Motor neuron (in vitro differentiated cells): ENCODE measurements at regions not wholly inside any gene's neighbourhood (a gene's known extent, or its start where the extent isn't known, plus 50 kb on each side); places are given as distances from the start of the nearest gene placed in this dataset.

ENCODE experiments used
- ATAC-seq, 8 experiments: fragments of 200-7000 bp; cut with Tn5 transposase; replicated peaks in 6 of 8; 2 replicates each; pipeline ENCODE4 v1.8.0; 2021; ENCODE audit warnings: mild to moderate bottlenecking in 8 of 8, moderate library complexity in 8 of 8
- H3K27ac ChIP-seq, 2 donors: fragments of 250-450 bp; sonication (Bioruptor Pico); 2 replicates each; pipeline ENCODE4 v1.9.0; 2021; ENCODE audit warnings: antibody characterized with exemption in 2 of 2, mild to moderate bottlenecking in 2 of 2, moderate library complexity in 1 of 2
- H3K4me1 ChIP-seq, 2 donors: fragments of 250-450 bp; sonication (Bioruptor Pico); replicated peaks in 1 of 2; 2 replicates each; pipeline ENCODE4 v1.6.1; 2021; ENCODE audit warnings: antibody characterized with exemption in 2 of 2, mild to moderate bottlenecking in 2 of 2, moderate library complexity in 1 of 2
- H3K4me3 ChIP-seq, 5 donors: fragments of 250-450 bp; sonication (Bioruptor Pico); 2 replicates each; pipeline ENCODE4 v1.9.0; 2021; ENCODE audit warnings: antibody characterized with exemption in 5 of 5, mild to moderate bottlenecking in 5 of 5, moderate library complexity in 4 of 5
- WGBS, 10 experiments: fragments of 450-650 bp; shearing (Covaris generic); methylation state at CpG; one replicate each; pipeline ENCODE4 v1.0.0; 2022; 5-methylcytosine and 5-hydroxymethylcytosine counted together
- in situ Hi-C, 9 experiments: fragments of 400-800 bp; cut with MboI; loops; one replicate each; pipeline ENCODE4 v1.15.0; 2021; ENCODE audit warnings: low sequenced_read_pairs in 9 of 9, low pct_unique_long_range_greater_than_20kb in 2 of 9; ENCODE audit not compliant: unreplicated experiment in 9 of 9

DNA sequence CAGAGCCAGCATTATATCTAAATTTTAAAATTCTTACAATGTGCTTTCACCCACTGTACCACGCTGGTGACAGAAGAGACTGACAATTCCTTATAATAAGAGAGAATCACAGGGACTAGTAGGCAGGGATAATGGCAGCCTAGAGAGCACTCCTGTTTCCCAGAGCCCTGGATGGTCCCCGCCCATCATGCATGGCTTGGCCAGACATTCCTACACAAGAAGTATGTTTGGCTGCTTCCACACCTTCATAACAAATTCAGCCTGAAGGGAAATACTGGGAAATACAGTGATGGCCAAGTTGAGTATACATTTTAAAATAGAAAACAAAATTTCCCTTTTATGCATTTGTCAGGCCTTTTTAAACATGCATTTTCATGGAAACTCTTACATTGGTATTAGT is 193.5 kb upstream of the ELL2 start:
- Histone ChIP-seq H3K4me1 (no peaks in the 10 kb centered on the region), H3K4me3 (no peak overlapping the region), H3K27ac (no peak overlapping the region)
- 57 to 100% (median 92%) methylated on average over 1 to 2 of the region's 2 CpGs; no CpG with 5 or more reads in 2 of the 10 experiments for WGBS, 10 experiments
- in situ Hi-C loops: loop anchor here in 1 of 9 experiments (25.0 kb wide), 1 partner anchor 93 kb away; no protein-coding TSS in a partner anchor
- ATAC-seq: peak in 3 of 8 experiments; percentile 30 to 84 (median 55)

DNA sequence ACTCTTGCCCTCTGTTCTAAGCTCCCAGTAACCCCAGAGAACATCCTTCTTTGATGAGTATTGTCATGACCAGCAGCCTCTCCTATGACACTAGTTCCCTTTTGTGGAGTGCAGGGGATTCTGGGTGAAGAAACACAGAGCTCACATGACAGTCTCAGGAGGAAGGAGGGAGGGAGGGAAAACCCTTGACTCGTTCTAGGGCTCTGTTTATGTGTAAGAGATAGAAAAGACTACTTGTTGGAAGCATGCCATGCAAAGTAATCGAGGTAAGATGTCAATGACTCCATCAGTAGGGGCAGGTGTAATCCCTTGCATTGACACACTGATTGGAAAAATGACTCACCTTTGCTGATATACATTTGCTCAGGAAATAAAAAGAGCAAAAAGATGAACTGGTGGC is 190.2 kb upstream of the ELL2 start:
- no peaks in the 10 kb centered on the region for H3K4me1 ChIP-seq
- in situ Hi-C loops: loop anchor here in 1 of 9 experiments (25.0 kb wide), 1 partner anchor 90 kb away; no protein-coding TSS in a partner anchor
- no peak overlapping the region for H3K4me3 ChIP-seq
- no peak overlapping the region for H3K27ac ChIP-seq
- 0 to 80% (median 57%) methylated on average over 1 to 2 of the region's 2 CpGs; no CpG with 5 or more reads in 3 of the 10 experiments for WGBS, 10 experiments
- ATAC-seq: peak in 1 of 8 experiments; percentile 25

DNA sequence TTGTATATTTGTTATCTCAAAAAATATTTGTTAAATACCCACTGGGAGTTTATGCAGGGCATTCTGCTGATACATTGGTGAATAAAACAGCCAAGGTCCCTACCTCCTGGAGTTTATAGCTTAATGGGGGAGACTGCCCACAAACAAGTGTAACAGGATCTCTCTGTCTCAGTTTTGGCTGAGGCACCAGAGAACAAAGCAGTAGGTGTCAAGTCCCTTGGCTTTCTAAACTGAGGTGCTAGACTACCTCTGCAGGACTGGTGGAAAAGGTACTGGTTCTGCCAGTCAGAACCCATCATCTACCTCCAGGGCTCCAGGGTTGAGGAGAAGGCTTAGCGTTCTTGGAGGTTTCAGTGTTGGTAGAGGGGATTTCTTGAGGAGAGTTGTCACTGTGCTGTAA is 188.4 kb upstream of the ELL2 start:
- no peak overlapping the region for H3K4me3 ChIP-seq
- 88 to 100% (median 100%) methylated on average over 1 of the region's 1 CpG; no CpG with 5 or more reads in 7 of the 10 experiments for WGBS, 10 experiments
- H3K27ac ChIP-seq: no peak overlapping the region
- H3K4me1 ChIP-seq: no peaks in the 10 kb centered on the region
- ATAC-seq: no peak
- in situ Hi-C loops: loop anchor here in 1 of 9 experiments (25.0 kb wide), 1 partner anchor 88 kb away; no protein-coding TSS in a partner anchor

DNA sequence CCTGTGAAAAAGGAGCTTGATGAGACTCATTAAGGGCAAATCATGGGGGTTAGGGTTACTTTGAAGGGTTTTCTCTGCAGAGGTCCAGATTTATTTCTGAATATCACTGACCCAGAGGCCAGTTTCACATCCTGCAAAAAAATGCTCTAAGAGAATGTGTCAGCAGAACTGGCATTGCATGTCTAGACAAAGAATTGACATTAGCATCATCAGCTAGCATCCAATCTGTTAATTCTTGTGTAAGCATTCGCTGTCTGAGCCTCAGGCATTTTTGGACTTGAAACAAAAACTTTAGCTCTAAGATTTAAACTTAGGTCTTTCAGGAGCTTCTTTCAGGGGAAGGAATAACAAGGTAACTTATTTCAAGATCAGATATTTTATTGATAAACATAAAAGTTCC is 187.9 kb upstream of the ELL2 start:
- Histone ChIP-seq H3K4me3 (no peak overlapping the region), H3K4me1 (no peaks in the 10 kb centered on the region), H3K27ac (no peak overlapping the region)
- in situ Hi-C loops: no loop called here
- 0 to 90% (median 77%) methylated on average over 1 of the region's 1 CpG; no CpG with 5 or more reads in 4 of the 10 experiments for WGBS, 10 experiments
- peak in 3 of 8 experiments; percentile 43 to 71 (median 70) for ATAC-seq

DNA sequence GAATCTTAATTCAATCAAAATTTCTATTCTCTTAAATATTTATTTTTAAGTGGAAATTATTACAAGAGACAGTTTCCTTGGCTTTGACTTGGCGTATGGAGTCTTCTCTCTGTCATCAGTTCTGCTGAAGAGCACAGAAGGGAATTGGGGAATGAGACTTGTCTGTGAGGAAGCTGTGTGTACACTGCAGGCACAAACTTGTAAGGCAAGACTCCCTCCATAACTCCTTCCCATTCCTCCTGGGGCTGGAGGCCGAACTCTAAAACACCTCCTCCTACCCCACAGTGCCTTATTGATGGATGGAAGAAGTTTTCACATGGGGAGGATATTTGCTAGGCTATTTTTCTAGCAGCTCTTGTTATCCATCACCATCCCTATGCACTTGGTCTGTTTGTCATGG is 187.4 kb upstream of the ELL2 start:
- ATAC-seq: no peak
- no peaks in the 10 kb centered on the region for H3K4me1 ChIP-seq
- in situ Hi-C loops: no loop called here
- no peak overlapping the region for H3K4me3 ChIP-seq
- H3K27ac ChIP-seq: no peak overlapping the region
- 100% methylated on average over 1 to 2 of the region's 2 CpGs; no CpG with 5 or more reads in 4 of the 10 experiments for WGBS, 10 experiments

DNA sequence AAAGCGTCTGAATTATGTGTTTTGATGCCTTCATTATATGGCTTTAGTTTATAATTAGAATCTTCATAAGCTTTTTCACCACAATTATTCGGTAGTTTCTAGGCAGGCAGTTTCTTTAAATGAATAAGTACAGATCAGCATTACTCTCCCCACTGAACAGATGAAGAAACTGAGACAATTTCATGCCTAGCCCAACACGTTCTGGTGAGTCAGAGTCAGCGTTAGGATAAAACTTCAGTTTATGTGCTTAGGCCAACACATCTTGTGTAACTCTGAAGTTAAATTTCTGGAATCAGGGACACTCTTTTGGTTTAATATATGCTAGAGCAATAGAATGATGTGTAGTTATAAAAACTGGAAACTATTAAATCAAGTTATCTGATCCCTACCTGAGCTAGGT is 186.7 kb upstream of the ELL2 start:
- Histone ChIP-seq H3K4me3 (no peak overlapping the region), H3K27ac (no peak overlapping the region), H3K4me1 (no peaks in the 10 kb centered on the region)
- ATAC-seq: no peak
- in situ Hi-C loops: no loop called here
- 71 to 100% (median 91%) methylated on average over 1 to 4 of the region's 4 CpGs for WGBS, 10 experiments

DNA sequence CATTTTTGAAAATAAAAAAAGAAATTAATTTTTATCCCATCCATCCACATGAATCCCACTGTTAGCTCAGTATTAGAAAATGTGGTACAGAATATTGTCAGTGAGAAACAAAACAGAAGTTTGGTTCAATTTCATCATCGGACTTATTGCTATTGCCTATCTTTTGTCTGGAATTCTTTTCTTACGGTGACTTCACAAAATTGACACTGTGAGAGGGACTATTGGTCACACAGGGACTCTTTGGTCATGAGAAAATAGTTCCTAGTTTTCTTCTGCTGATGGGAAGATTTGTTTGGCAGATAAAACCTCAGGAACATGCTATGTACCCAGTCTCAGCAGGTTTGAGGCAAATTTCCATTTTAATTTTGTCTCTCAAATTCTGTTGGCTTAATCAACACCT is 186.2 kb upstream of the ELL2 start:
- WGBS, 10 experiments: 90 to 100% (median 95%) methylated on average over 1 to 2 of the region's 2 CpGs; no CpG with 5 or more reads in 1 of the 10 experiments
- no peaks in the 10 kb centered on the region for H3K4me1 ChIP-seq
- no peak for ATAC-seq
- no peak overlapping the region for H3K4me3 ChIP-seq
- H3K27ac ChIP-seq: no peak overlapping the region
- in situ Hi-C loops: no loop called here

DNA sequence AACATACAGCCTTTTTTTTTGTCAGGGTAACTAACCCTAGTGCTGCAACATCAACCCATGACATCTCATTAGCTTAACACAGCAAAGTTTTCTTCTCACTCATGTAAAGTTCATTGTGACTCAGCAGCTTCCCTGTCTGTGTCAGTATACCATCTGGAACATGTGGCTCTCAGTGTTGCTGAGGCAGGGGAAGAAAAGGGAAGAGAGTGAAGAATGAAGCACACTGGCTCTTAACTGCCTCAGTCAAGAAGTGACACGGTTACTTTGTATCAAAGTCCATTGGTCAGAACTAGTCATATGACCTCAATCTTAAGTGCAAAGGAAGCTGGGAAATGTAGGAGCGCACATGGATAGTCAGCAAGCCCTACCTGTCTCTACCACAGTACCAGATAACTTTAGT is 185.0 kb upstream of the ELL2 start:
- ATAC-seq: peak; percentile 65 to 100 (median 98)
- 0 to 100% (median 62%) methylated on average over 1 to 2 of the region's 2 CpGs; no CpG with 5 or more reads in 2 of the 10 experiments for WGBS, 10 experiments
- in situ Hi-C loops: no loop called here
- Histone ChIP-seq H3K27ac (no peak overlapping the region), H3K4me1 (no peaks in the 10 kb centered on the region), H3K4me3 (no peak overlapping the region)

DNA sequence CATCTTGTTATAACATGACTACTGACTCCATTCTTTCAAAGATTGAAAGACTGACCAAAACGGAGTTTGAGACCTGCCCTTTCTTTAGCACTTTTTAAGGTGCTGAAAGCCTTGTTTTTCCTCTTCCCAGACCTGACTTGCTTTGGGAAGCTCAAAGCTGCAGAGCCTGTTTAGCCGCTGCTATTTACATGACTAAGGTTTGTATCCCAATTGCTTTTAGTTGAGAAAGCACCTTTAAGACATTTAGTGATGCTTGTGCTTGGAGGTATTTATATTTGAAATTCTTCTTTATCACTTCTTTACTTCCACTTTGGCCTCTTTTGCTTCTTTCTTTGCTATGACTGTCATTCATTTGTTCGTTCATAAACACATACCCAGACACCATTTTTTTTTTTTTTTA is 182.6 kb upstream of the ELL2 start:
- H3K27ac ChIP-seq: no peak overlapping the region
- no peak overlapping the region for H3K4me3 ChIP-seq
- 50 to 90% (median 73%) methylated on average over 2 to 3 of the region's 3 CpGs; no CpG with 5 or more reads in 1 of the 10 experiments for WGBS, 10 experiments
- in situ Hi-C loops: no loop called here
- no peak for ATAC-seq
- no peaks in the 10 kb centered on the region for H3K4me1 ChIP-seq

DNA sequence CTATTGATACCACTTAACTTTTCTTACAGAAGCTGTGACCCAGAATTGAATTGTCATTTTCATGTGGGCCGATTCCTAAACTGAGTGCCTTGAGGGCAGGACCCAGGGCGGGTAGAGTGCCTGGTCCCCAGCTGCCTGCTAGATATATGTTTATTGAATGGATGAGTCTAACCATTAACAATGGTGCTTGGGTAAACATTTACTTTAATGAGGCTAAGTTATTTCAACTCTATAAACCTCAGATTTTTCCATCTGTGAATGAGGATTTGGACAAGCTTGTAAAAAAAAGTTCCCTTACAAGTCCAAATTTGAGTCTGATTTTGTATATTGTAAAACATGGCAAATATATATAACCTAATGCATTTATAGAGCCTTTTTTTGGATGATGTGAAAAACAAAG is 181.8 kb upstream of the ELL2 start:
- no peak overlapping the region for H3K4me3 ChIP-seq
- WGBS, 10 experiments: 40 to 82% (median 72%) methylated on average over 1 to 2 of the region's 2 CpGs; no CpG with 5 or more reads in 2 of the 10 experiments
- in situ Hi-C loops: no loop called here
- no peaks in the 10 kb centered on the region for H3K4me1 ChIP-seq
- no peak for ATAC-seq
- H3K27ac ChIP-seq: no peak overlapping the region

DNA sequence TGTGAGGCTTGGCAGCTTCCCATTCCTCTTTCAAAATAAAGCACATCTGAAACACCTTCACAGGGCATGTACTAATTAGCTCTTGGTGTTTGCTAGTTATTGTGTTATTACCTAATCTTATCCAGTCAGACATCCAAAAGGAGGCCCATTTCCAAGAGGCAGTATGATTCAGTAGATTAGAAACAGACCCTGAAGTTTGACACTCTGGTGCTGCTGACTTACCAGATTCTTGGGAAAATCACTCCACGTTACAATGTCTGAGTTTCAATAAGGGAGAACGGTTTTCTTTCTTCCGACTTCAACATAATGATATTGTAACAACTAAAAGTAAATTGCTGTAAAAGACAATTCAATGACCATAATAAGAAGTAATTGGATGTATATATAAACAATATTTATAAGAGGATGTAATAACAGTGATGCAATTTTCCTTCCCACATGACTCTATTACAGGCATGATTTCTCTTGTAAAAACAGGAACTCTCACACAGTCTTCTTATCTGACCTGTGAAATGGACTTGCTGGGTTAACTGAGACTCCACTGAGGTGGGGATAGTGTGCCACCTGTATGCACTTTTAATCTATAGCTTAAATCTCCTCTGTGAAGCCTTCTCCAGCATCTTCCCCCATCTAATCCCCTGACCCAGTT is 181.3 kb upstream of the ELL2 start:
- ATAC-seq: no peak
- H3K4me3 ChIP-seq: no peak overlapping the region
- H3K27ac ChIP-seq: no peak overlapping the region
- H3K4me1 ChIP-seq: no peaks in the 10 kb centered on the region
- 17 to 96% (median 71%) methylated on average over 1 to 3 of the region's 3 CpGs; no CpG with 5 or more reads in 2 of the 10 experiments for WGBS, 10 experiments
- in situ Hi-C loops: no loop called here

DNA sequence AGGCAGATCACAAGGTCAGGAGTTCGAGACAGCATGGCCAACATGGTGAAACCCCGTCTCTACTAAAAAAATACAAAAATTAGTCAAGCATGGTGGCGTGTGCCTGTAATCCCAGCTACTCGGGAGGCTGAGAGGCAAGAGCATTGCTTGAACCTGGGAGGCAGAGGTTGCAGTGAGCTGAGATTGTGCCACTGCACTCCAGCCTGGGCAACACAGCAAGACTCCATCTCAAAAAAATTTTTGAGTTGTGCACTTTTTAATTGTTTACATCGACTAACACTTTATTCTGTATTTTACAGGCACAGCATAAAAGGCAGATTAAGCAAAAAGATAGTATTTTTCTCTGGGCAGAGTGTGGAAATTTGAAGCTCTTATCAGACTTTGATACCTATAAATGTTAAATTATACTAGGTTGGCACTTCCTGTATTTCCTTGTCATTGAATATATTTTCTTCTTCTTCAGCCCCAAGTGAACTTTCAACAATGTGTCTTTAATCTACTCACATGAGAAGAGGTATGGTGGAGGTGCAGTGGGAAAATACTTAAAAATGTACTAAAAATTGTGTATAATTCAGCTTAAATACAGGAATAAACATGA is 180.6 kb upstream of the ELL2 start:
- WGBS, 10 experiments: 14 to 100% (median 83%) methylated on average over 1 to 5 of the region's 5 CpGs; no CpG with 5 or more reads in 1 of the 10 experiments
- ATAC-seq: no peak
- H3K27ac ChIP-seq: no peak overlapping the region
- in situ Hi-C loops: no loop called here
- no peak overlapping the region for H3K4me3 ChIP-seq
- no peaks in the 10 kb centered on the region for H3K4me1 ChIP-seq

DNA sequence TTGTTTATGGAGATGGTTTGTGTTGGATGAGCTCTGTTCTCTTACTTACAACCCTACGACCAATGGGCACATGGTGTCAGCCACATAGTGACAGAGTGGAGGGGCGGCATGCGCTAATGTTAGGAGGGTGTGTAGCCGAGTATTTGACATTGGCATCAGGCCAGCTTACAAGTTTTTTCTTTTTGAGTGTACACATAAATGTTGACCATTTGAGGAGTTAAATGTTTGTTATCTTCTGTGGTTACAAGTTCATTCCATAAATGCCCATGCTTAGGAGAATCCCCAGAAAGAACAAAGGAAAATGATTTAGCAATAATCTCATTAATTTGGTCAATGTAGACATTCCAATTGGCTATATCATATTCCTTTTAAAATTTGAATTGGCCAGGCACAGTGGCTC is 180.1 kb upstream of the ELL2 start:
- H3K27ac ChIP-seq: no peak overlapping the region
- H3K4me1 ChIP-seq: no peaks in the 10 kb centered on the region
- no peak overlapping the region for H3K4me3 ChIP-seq
- no peak for ATAC-seq
- in situ Hi-C loops: no loop called here
- WGBS, 10 experiments: 71 to 100% (median 91%) methylated on average over 2 to 4 of the region's 4 CpGs; no CpG with 5 or more reads in 5 of the 10 experiments
